ENCODE measurements at regions not wholly inside any gene's neighbourhood (a gene's known extent, or its start where the extent isn't known, plus 50 kb on each side); places are given as distances from the start of the nearest gene placed in this dataset.

- intact Hi-C loops (cut with micrococcal nuclease) = no loop called here
- peaks cover 34% of the 10 kb centered on the region for H3K4me1 Mint-ChIP-seq (ENCODE audit: low read depth)
- H3K9me3 Mint-ChIP-seq = no peaks in the 10 kb centered on the region
- H3K27me3 Mint-ChIP-seq = no peaks in the 10 kb centered on the region
- no peaks in the 10 kb centered on the region for H3K36me3 Mint-ChIP-seq (ENCODE audit: low read depth)
- no peak overlapping the region for H3K27ac Mint-ChIP-seq
- no peak overlapping the region for H3K4me3 Mint-ChIP-seq
Measured at GRCh38 chrX:13103188-13103913, 58.9 kb upstream of the FAM9C start.

- H3K27ac Mint-ChIP-seq = peak overlapping the region; percentile 28
- intact Hi-C loops (cut with micrococcal nuclease) = no loop called here
Measured at GRCh38 chrX:13102636-13103035, 58.2 kb upstream of the FAM9C start.

GRCh38 chrX:13101441-13102139 lies 57.2 kb upstream of the FAM9C start:
- peaks cover 34% of the 10 kb centered on the region for H3K4me1 Mint-ChIP-seq (ENCODE audit: low read depth)
- no peak overlapping the region for H3K4me3 Mint-ChIP-seq
- no peaks in the 10 kb centered on the region for H3K9me3 Mint-ChIP-seq

More at GRCh38 chrX:13102636-13103035, 58.2 kb upstream of the FAM9C start:
- H3K36me3 Mint-ChIP-seq (ENCODE audit: low read depth) = no peaks in the 10 kb centered on the region
- H3K4me1 Mint-ChIP-seq (ENCODE audit: low read depth) = peaks cover 34% of the 10 kb centered on the region
- H3K4me3 Mint-ChIP-seq = no peak overlapping the region
- no peaks in the 10 kb centered on the region for H3K9me3 Mint-ChIP-seq
- no peaks in the 10 kb centered on the region for H3K27me3 Mint-ChIP-seq

GRCh38 chrX:13099121-13099520 lies 54.7 kb upstream of the FAM9C start:
- no peak overlapping the region for H3K4me3 Mint-ChIP-seq
- H3K27me3 Mint-ChIP-seq = no peaks in the 10 kb centered on the region
- no peak overlapping the region for H3K27ac Mint-ChIP-seq
- H3K9me3 Mint-ChIP-seq = no peaks in the 10 kb centered on the region
- H3K36me3 Mint-ChIP-seq (ENCODE audit: low read depth) = no peaks in the 10 kb centered on the region
- peaks cover 37% of the 10 kb centered on the region for H3K4me1 Mint-ChIP-seq (ENCODE audit: low read depth)
- intact Hi-C loops (cut with micrococcal nuclease) = loop anchor here (10.0 kb wide), 1 partner anchor 156 kb away; no protein-coding TSS in a partner anchor

More at GRCh38 chrX:13101441-13102139, 57.2 kb upstream of the FAM9C start:
- intact Hi-C loops (cut with micrococcal nuclease) = no loop called here
- H3K36me3 Mint-ChIP-seq (ENCODE audit: low read depth) = no peaks in the 10 kb centered on the region
- no peaks in the 10 kb centered on the region for H3K27me3 Mint-ChIP-seq
- no peak overlapping the region for H3K27ac Mint-ChIP-seq

- Mint-ChIP-seq H3K9me3 (no peaks in the 10 kb centered on the region), H3K27ac (no peak overlapping the region), H3K4me3 (no peak overlapping the region)
Measured at GRCh38 chrX:13096728-13097127, 52.3 kb upstream of the FAM9C start.

GRCh38 chrX:13094828-13095341 lies 50.5 kb upstream of the FAM9C start:
- H3K9me3 Mint-ChIP-seq = no peaks in the 10 kb centered on the region
- H3K36me3 Mint-ChIP-seq (ENCODE audit: low read depth) = no peaks in the 10 kb centered on the region
- H3K4me1 Mint-ChIP-seq (ENCODE audit: low read depth) = peaks cover 34% of the 10 kb centered on the region
- H3K27me3 Mint-ChIP-seq = no peaks in the 10 kb centered on the region
- no peak overlapping the region for H3K4me3 Mint-ChIP-seq
- no peak overlapping the region for H3K27ac Mint-ChIP-seq
- intact Hi-C loops (cut with micrococcal nuclease) = loop anchor here (5.0 to 10.0 kb wide), 2 partner anchors 118 to 160 kb away; partner anchors contain the start of gene TMSB4X

More at GRCh38 chrX:13096728-13097127, 52.3 kb upstream of the FAM9C start:
- intact Hi-C loops (cut with micrococcal nuclease) = loop anchor here (10.0 kb wide), 1 partner anchor 158 kb away; no protein-coding TSS in a partner anchor
- Mint-ChIP-seq H3K27me3 (no peaks in the 10 kb centered on the region), H3K36me3 (ENCODE audit: low read depth) (no peaks in the 10 kb centered on the region), H3K4me1 (ENCODE audit: low read depth) (peaks cover 47% of the 10 kb centered on the region)

- H3K4me3 Mint-ChIP-seq = no peak overlapping the region
- no peaks in the 10 kb centered on the region for H3K9me3 Mint-ChIP-seq
- H3K27me3 Mint-ChIP-seq = no peaks in the 10 kb centered on the region
- H3K27ac Mint-ChIP-seq = no peak overlapping the region
- peaks cover 29% of the 10 kb centered on the region for H3K4me1 Mint-ChIP-seq (ENCODE audit: low read depth)
- no peaks in the 10 kb centered on the region for H3K36me3 Mint-ChIP-seq (ENCODE audit: low read depth)
- intact Hi-C loops (cut with micrococcal nuclease) = loop anchor here (5.0 to 10.0 kb wide), 2 partner anchors 117 to 160 kb away; partner anchors contain the start of gene TMSB4X
Measured at GRCh38 chrX:13094374-13094773, 50.0 kb upstream of the FAM9C start.

All from dendritic cell treated with granulocyte-macrophage colony-stimulating factor and Interleukin-4, amounts not matched to agents 40 ng/mL and 50 ng/mL, for 4 days (primary cell).